HG03135 (cell line): ENCODE measurements at regions not wholly inside any gene's neighbourhood (a gene's known extent, or its start where the extent isn't known, plus 50 kb on each side); places are given as distances from the start of the nearest gene placed in this dataset.

ENCODE experiments used
- ATAC-seq: cut with Tn5 transposase; IDR thresholded peaks from one replicate; pipeline ENCODE4 v1.9.1; 2021; ENCODE audit warnings: mild to moderate bottlenecking, moderate library complexity; ENCODE audit not compliant: unreplicated experiment

GRCh38 chr18:45373286-45373880 lies 241.9 kb upstream of the SLC14A2 start:
- ATAC-seq, result no peak

GRCh38 chr18:45374236-45374635 lies 241.0 kb upstream of the SLC14A2 start:
- no peak for ATAC-seq

- ATAC-seq, result no peak
These were observed 240.2 kb upstream of the SLC14A2 start for GRCh38 chr18:45374878-45375630.

- ATAC-seq, result no peak
These were observed 239.1 kb upstream of the SLC14A2 start for GRCh38 chr18:45376193-45376592.

- no peak for ATAC-seq
These were observed 237.0 kb upstream of the SLC14A2 start for GRCh38 chr18:45378308-45378707.

- no peak for ATAC-seq
These were observed 236.3 kb upstream of the SLC14A2 start for GRCh38 chr18:45378933-45379332.

- ATAC-seq, result no peak
These were observed 235.4 kb upstream of the SLC14A2 start for GRCh38 chr18:45379903-45380302.

GRCh38 chr18:45381282-45381681 lies 234.0 kb upstream of the SLC14A2 start:
- no peak for ATAC-seq

- no peak for ATAC-seq
These were observed 232.0 kb upstream of the SLC14A2 start for GRCh38 chr18:45383228-45383627.

GRCh38 chr18:45384137-45384961 lies 230.9 kb upstream of the SLC14A2 start:
- no peak for ATAC-seq

- no peak for ATAC-seq
These were observed 230.3 kb upstream of the SLC14A2 start for GRCh38 chr18:45384962-45385315.

GRCh38 chr18:45386041-45386655 lies 229.1 kb upstream of the SLC14A2 start:
- no peak for ATAC-seq

GRCh38 chr18:45387229-45387628 lies 228.0 kb upstream of the SLC14A2 start:
- ATAC-seq, result no peak

GRCh38 chr18:45398448-45398847 lies 216.8 kb upstream of the SLC14A2 start:
- ATAC-seq, result no peak

- no peak for ATAC-seq
These were observed 216.1 kb upstream of the SLC14A2 start for GRCh38 chr18:45399146-45399545.

GRCh38 chr18:45399643-45400042 lies 215.6 kb upstream of the SLC14A2 start:
- ATAC-seq, result no peak

- no peak for ATAC-seq
These were observed 212.7 kb upstream of the SLC14A2 start for GRCh38 chr18:45402485-45403056.

GRCh38 chr18:45403341-45404049 lies 211.8 kb upstream of the SLC14A2 start:
- no peak for ATAC-seq

GRCh38 chr18:45408218-45408617 lies 207.1 kb upstream of the SLC14A2 start:
- no peak for ATAC-seq

GRCh38 chr18:45409971-45410370 lies 205.3 kb upstream of the SLC14A2 start:
- no peak for ATAC-seq
